HL-60 (cell line): ENCODE measurements at regions not wholly inside any gene's neighbourhood (a gene's known extent, or its start where the extent isn't known, plus 50 kb on each side); places are given as distances from the start of the nearest gene placed in this dataset.

Experiments used
- DNase-seq, 2 experiments: peaks; one replicate each; pipeline ENCODE4 v3.0.0-alpha.2; 2010 to 2020; ENCODE audit warnings: low read depth in 1 of 2, low spot score in 1 of 2
- H3K27ac ChIP-seq: fragments of 250-450 bp; sonication (Bioruptor Pico); replicated peaks from 2 replicates; pipeline ENCODE4 v1.5.1; 2020; ENCODE audit warnings: mild to moderate bottlenecking, moderate library complexity
- H3K27me3 ChIP-seq: fragments of 250-450 bp; sonication (Bioruptor Pico); 2 replicates; pipeline ENCODE4 v1.5.1; 2021; ENCODE audit warnings: mild to moderate bottlenecking, moderate library complexity; ENCODE audit not compliant: insufficient read depth, poor library complexity, severe bottlenecking
- H3K4me3 ChIP-seq: replicated peaks from 2 replicates; pipeline ENCODE4 v1.5.1; 2011; ENCODE audit warnings: mild to moderate bottlenecking, control low read depth, low read length; ENCODE audit not compliant: insufficient read depth
- GABPA ChIP-seq: IDR thresholded peaks from 2 replicates; pipeline ENCODE4 v1.6.1; 2012; ENCODE audit warnings: low read depth
- POLR2AphosphoS5 ChIP-seq: IDR thresholded peaks from 2 replicates; pipeline ENCODE4 v1.6.1; 2012; ENCODE audit warnings: low read depth
- REST ChIP-seq: IDR thresholded peaks from 2 replicates; pipeline ENCODE4 v1.6.1; 2012; ENCODE audit warnings: low read depth; ENCODE audit not compliant: insufficient replicate concordance
- SPI1 ChIP-seq: IDR thresholded peaks from 2 replicates; pipeline ENCODE4 v1.6.1; 2012; ENCODE audit warnings: low read depth, mild to moderate bottlenecking, borderline replicate concordance
- TF ChIP-seq, protein P1 (sequence below): IDR thresholded peaks from one replicate; pipeline ENCODE4 v1.5.1; 2011; ENCODE audit warnings: low read length, control low read depth, inconsistent platforms; ENCODE audit not compliant: insufficient read depth

DNA sequence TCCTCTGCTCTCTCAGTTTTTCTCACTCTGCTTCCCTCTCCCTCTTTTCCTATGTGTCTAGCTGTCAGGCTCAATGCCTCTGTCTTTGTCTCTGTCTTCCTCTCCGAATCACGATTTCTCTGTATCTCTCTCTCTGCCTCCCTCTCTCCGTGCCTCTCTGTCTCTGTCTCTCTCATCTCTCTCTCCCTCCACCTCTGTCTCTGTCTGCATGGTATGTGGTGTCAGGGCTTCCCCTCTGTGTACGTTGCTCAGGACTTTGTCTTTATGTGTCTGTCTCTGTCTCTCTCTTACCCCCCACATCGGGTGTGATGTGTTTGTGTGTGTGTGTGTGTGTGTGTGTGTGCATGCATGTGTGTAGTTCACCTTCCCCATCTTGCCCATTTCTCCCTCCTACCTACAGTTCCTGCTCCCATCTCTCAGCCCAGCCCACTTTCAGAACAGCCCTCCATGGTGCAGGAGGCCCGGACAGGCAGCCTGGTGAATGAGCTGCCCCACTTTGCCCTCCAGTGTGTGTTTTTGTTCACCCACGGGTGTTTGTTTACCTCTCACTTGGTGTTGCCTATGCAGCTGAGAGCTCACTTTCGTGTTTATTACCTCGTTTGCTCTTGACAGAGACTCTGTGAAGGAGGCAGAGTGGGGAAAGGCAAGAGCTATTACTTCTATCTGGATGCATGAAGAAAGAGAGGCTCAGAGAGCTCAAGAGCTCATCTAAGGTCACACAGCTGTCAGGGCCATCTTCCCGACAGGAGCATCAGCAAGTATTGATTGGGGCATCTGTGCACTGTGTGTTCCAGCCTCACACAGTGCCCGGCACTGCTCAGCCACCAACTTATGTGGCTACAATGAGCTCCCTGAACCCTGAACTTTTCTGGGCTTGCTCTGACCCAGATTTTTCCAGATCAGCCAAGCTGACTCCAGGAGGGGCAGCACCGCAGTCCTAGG, 163.5 kb upstream of the ZMIZ1 start:
- Histone ChIP-seq H3K27ac (no peak overlapping the region), H3K27me3 (no peaks in the 10 kb centered on the region), H3K4me3 (no peak overlapping the region)
- TF ChIP-seq GABPA = no peak
- TF ChIP-seq, protein P1, sequence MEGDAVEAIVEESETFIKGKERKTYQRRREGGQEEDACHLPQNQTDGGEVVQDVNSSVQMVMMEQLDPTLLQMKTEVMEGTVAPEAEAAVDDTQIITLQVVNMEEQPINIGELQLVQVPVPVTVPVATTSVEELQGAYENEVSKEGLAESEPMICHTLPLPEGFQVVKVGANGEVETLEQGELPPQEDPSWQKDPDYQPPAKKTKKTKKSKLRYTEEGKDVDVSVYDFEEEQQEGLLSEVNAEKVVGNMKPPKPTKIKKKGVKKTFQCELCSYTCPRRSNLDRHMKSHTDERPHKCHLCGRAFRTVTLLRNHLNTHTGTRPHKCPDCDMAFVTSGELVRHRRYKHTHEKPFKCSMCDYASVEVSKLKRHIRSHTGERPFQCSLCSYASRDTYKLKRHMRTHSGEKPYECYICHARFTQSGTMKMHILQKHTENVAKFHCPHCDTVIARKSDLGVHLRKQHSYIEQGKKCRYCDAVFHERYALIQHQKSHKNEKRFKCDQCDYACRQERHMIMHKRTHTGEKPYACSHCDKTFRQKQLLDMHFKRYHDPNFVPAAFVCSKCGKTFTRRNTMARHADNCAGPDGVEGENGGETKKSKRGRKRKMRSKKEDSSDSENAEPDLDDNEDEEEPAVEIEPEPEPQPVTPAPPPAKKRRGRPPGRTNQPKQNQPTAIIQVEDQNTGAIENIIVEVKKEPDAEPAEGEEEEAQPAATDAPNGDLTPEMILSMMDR = no peak
- TF ChIP-seq SPI1 = no peak
- TF ChIP-seq POLR2AphosphoS5 = no peak
- no peak for TF ChIP-seq REST
- no peak for DNase-seq

GRCh38 chr10:78905957-78906308, 162.8 kb upstream of the ZMIZ1 start:
- H3K4me3 ChIP-seq = no peak overlapping the region
- no peak for DNase-seq
- TF ChIP-seq SPI1 (no peak), POLR2AphosphoS5 (no peak), REST (no peak), GABPA (no peak)
- TF ChIP-seq, protein P1 = no peak
- H3K27ac ChIP-seq = no peak overlapping the region
- no peaks in the 10 kb centered on the region for H3K27me3 ChIP-seq

GRCh38 chr10:78906734-78907390, 161.9 kb upstream of the ZMIZ1 start:
- no peaks in the 10 kb centered on the region for H3K27me3 ChIP-seq
- H3K27ac ChIP-seq = no peak overlapping the region
- no peak for DNase-seq
- H3K4me3 ChIP-seq = no peak overlapping the region
- TF ChIP-seq POLR2AphosphoS5 (no peak), SPI1 (no peak), GABPA (no peak)
- TF ChIP-seq, protein P1 = no peak
